Lower leg skin (tissue), 4 donors: ENCODE measurements at regions not wholly inside any gene's neighbourhood (a gene's known extent, or its start where the extent isn't known, plus 50 kb on each side); places are given as distances from the start of the nearest gene placed in this dataset.
"Not testable (repeated sequence)": the region's sequence is repeated elsewhere in the genome, so short reads cannot be mapped to it uniquely, and the experiment has no call there.

Experiments used
- DNase-seq, 2 donors: peaks; one replicate each; pipeline ENCODE4 v3.0.0-alpha.2; 2019; ENCODE audit warnings: low spot score in 2 of 2
- H3K4me3 ChIP-seq: fragments of 200-600 bp; sonication (generic); 2 replicates; pipeline ENCODE4 v1.5.1; 2017; ENCODE audit warnings: mild to moderate bottlenecking, low read depth; ENCODE audit not compliant: poor library complexity, severe bottlenecking
- POLR2A ChIP-seq, 2 donors: fragments of 450-650 bp; IDR thresholded peaks; one replicate each; pipeline ENCODE4 v1.6.1; 2016 to 2017; ENCODE audit warnings: antibody characterized with exemption in 2 of 2, mild to moderate bottlenecking in 1 of 2, moderate library complexity in 1 of 2
- WGBS, 2 donors: methylation state at CpG; one replicate each; pipeline ENCODE4 v1.1.5; 2018; 5-methylcytosine and 5-hydroxymethylcytosine counted together
- intact Hi-C: fragments of 100-400 bp; cut with DNase I; formaldehyde crosslinking; loops from one replicate; pipeline ENCODE4 v1.15.0; 2023; ENCODE audit warnings: low total_unique reads
- TF ChIP-seq, protein P1 (sequence below), 3 donors: fragments of 450-650 bp; IDR thresholded peaks; one replicate each; pipeline ENCODE4 v1.5.1; 2016; ENCODE audit warnings: antibody characterized with exemption in 3 of 3, mild to moderate bottlenecking in 3 of 3, moderate library complexity in 2 of 3

DNA sequence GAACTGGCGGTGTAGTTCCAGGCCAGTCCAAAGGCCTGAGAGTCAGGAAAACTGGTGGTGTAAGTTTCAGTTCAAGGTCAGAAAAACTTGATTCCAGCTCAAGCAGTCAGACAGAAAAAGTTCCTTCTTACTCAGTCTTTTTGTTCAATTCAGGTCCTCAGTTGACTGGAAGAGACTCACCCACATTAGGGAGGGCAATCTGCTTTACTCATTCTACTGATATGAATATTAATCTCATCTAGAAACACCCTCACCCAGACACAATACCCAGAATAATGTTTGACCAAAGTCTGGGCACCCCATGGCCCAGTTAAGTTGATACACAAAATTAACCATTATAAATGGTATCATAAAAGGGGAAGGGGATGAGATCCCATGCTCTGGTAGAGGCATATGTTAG, 50.1 kb upstream of the LTA4H start:
- WGBS, 2 donors: 94 to 97% methylated on average over 1 of the region's 1 CpG
- no peak for TF ChIP-seq POLR2A (IDR thresholded peaks at IDR 0.05)
- TF ChIP-seq, protein P1, sequence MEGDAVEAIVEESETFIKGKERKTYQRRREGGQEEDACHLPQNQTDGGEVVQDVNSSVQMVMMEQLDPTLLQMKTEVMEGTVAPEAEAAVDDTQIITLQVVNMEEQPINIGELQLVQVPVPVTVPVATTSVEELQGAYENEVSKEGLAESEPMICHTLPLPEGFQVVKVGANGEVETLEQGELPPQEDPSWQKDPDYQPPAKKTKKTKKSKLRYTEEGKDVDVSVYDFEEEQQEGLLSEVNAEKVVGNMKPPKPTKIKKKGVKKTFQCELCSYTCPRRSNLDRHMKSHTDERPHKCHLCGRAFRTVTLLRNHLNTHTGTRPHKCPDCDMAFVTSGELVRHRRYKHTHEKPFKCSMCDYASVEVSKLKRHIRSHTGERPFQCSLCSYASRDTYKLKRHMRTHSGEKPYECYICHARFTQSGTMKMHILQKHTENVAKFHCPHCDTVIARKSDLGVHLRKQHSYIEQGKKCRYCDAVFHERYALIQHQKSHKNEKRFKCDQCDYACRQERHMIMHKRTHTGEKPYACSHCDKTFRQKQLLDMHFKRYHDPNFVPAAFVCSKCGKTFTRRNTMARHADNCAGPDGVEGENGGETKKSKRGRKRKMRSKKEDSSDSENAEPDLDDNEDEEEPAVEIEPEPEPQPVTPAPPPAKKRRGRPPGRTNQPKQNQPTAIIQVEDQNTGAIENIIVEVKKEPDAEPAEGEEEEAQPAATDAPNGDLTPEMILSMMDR (IDR thresholded peaks at IDR 0.05): no peak
- intact Hi-C loops: no loop called here
- no peak overlapping the region for H3K4me3 ChIP-seq
- no peak for DNase-seq

- DNase-seq, intact Hi-C loops, H3K4me3 ChIP-seq: not testable (repeated sequence)
Observed at GRCh38 chr12:96086190-96086589, 50.8 kb upstream of the LTA4H start.

DNA sequence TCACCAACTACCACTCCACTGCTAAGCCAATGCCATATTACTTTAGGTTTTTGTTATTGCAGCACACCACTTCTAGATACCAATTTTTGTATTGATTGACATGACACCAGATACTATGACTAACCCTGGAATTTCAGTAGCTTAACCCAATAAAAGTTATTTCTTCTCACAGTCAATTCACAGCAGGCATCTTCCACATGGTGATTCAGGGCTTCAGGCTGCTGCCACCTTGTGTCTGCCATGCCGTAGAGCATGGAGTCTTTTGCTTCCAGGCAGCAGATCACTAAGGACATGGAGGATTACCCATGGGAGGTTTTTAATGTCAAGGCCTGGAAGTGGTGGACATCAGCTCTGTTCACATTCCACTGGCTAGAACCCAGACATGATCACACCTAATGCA, 56.4 kb upstream of the LTA4H start:
- no peak for TF ChIP-seq POLR2A (IDR thresholded peaks at IDR 0.05)
- TF ChIP-seq, protein P1 (IDR thresholded peaks at IDR 0.05): no peak
- WGBS, 2 donors: 85 to 100% methylated on average over 1 of the region's 1 CpG

GRCh38 chr12:96093543-96094196, 58.3 kb upstream of the LTA4H start:
- WGBS, 2 donors: 63 to 65% methylated on average over 6 of the region's 6 CpGs
- TF ChIP-seq POLR2A (IDR thresholded peaks at IDR 0.05): no peak
- TF ChIP-seq, protein P1 (IDR thresholded peaks at IDR 0.05): no peak
- intact Hi-C loops: no loop called here
- no peak for DNase-seq
- H3K4me3 ChIP-seq: no peak overlapping the region

More for the DNA sequence above, 56.4 kb upstream of the LTA4H start:
- DNase-seq: no peak
- intact Hi-C loops: no loop called here
- no peak overlapping the region for H3K4me3 ChIP-seq

DNA sequence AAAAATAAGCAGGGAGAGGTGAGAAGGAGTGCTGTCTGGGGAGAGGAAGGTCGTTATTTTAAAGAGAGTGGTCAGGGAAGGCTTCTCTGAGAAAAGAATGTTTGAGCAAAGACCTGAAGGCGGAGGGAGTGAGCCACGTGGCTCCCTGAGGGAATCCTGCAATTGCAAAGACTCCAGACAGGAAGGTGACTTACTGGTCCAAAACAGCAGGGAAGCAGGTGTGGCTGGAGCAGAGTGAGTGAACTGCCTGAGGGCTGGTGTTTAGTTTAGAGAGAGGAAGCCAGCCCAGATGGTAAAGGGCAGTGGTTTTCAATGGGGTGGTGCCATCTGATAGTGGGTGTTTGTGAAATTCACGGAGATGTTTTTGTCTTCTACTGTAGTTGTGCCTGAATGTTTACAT, 58.8 kb upstream of the LTA4H start:
- WGBS, 2 donors: 21% methylated on average over 4 of the region's 4 CpGs
- intact Hi-C loops: no loop called here
- DNase-seq: peak in 1 of 2 donors; percentile 18
- no peak overlapping the region for H3K4me3 ChIP-seq
- TF ChIP-seq, protein P1 (IDR thresholded peaks at IDR 0.05): no peak
- TF ChIP-seq POLR2A (IDR thresholded peaks at IDR 0.05): no peak

GRCh38 chr12:96098631-96099030, 63.2 kb upstream of the LTA4H start:
- TF ChIP-seq, protein P1 (IDR thresholded peaks at IDR 0.05): no peak
- TF ChIP-seq POLR2A (IDR thresholded peaks at IDR 0.05): no peak
- H3K4me3 ChIP-seq: no peak overlapping the region
- intact Hi-C loops: no loop called here
- no peak for DNase-seq
- WGBS, 2 donors: 44 to 58% methylated on average over 2 of the region's 2 CpGs
